HepG2 (cell line): ENCODE measurements at regions not wholly inside any gene's neighbourhood (a gene's known extent, or its start where the extent isn't known, plus 50 kb on each side); places are given as distances from the start of the nearest gene placed in this dataset.

ENCODE experiments used
- ATAC-seq: fragments of 200-7000 bp; cut with Tn5 transposase; 3 replicates; pipeline ENCODE4 v1.9.1; 2020; ENCODE audit warnings: mild to moderate bottlenecking, moderate library complexity
- BruUV-seq: library from RNA; stranded (reverse); fragments of 400-500 nt; replicated peaks from 2 replicates; lab custom pipeline; 2021; lab: Mats Ljungman, UMichigan
- CTCF ChIA-PET: fragments of 300-600 bp; formaldehyde crosslinking; extraction: SDS; loops from one replicate; lab custom pipeline; 2021; ENCODE audit warnings: low total read pairs, inconsistent platforms, low intra/inter-chr PET ratio; lab: Yijun Ruan, JAX
- POLR2A ChIA-PET: fragments of 350-600 bp; sonication (Branson Sonifier 250); formaldehyde crosslinking; loops from one replicate; lab custom pipeline; 2020; ENCODE audit warnings: antibody characterized with exemption, inconsistent platforms; lab: Yijun Ruan, JAX
- DNase-seq: peaks from one replicate; pipeline ENCODE4 v3.0.0-alpha.2; 2015; ENCODE audit warnings: low spot score
- FAIRE-seq: peaks from 3 replicates; lab custom pipeline; 2011; peaks lifted over from hg19 to GRCh38; lab: Jason Lieb, UNC
- H2AFZ ChIP-seq: one replicate; pipeline ENCODE4 v1.6.1; 2011; ENCODE audit warnings: low read length, inconsistent platforms
- H3K27ac ChIP-seq: fragments of 300-600 bp; 3 replicates; pipeline ENCODE4 v1.8.0; 2011; ENCODE audit warnings: mixed run types, mild to moderate bottlenecking, mixed read lengths, low read length, inconsistent platforms; ENCODE audit not compliant: insufficient read depth; ENCODE audit errors: extremely low read length
- H3K27me3 ChIP-seq, 2 experiments: fragments of 200-600 bp in 1 of 2; 2 replicates in 1 of 2; 3 replicates in 1 of 2; pipeline versions ENCODE4 v1.6.0 to v1.8.0; 2011; ENCODE audit warnings: low read length in 2 of 2, mild to moderate bottlenecking in 2 of 2, moderate library complexity in 2 of 2, inconsistent platforms in 1 of 2; ENCODE audit not compliant: insufficient read depth in 2 of 2, control insufficient read depth in 1 of 2
- H3K36me3 ChIP-seq, 2 experiments: fragments of 200-600 bp in 1 of 2; replicated peaks in 1 of 2; 2 replicates in 1 of 2; 3 replicates in 1 of 2; pipeline versions ENCODE4 v1.5.1 to v1.8.0; 2011; ENCODE audit warnings: low read length in 2 of 2, inconsistent platforms in 1 of 2; ENCODE audit not compliant: insufficient read depth in 2 of 2, control insufficient read depth in 1 of 2
- H3K4me1 ChIP-seq: 2 replicates; pipeline ENCODE4 v1.5.1; 2012; ENCODE audit warnings: low read length, inconsistent platforms; ENCODE audit not compliant: insufficient read depth
- H3K4me2 ChIP-seq: 2 replicates; pipeline ENCODE4 v1.6.0; 2011; ENCODE audit warnings: low read depth, low read length, inconsistent platforms
- H3K4me3 ChIP-seq, 3 experiments: fragments of 200-600 bp in 1 of 3; sonication (generic), shearing (Covaris generic) in 1 of 3; replicated peaks in 1 of 3; 2 replicates each; pipeline ENCODE4 v1.5.1; 2011 to 2016; ENCODE audit warnings: low read length in 3 of 3, inconsistent platforms in 2 of 3, low read depth in 2 of 3, mild to moderate bottlenecking in 2 of 3, control low read depth in 1 of 3, mixed read lengths in 1 of 3; ENCODE audit not compliant: insufficient read depth in 1 of 3
- H3K79me2 ChIP-seq: one replicate; pipeline ENCODE4 v1.6.1; 2011; ENCODE audit warnings: low read length, inconsistent platforms; ENCODE audit not compliant: insufficient read depth
- H3K9ac ChIP-seq: 2 replicates; pipeline ENCODE4 v1.6.0; 2011; ENCODE audit warnings: mild to moderate bottlenecking, low read depth, low read length, inconsistent platforms; ENCODE audit not compliant: insufficient read depth
- H3K9me3 ChIP-seq: 2 replicates; pipeline ENCODE4 v1.5.1; 2012; ENCODE audit warnings: mild to moderate bottlenecking, low read length
- H4K20me1 ChIP-seq: 2 replicates; pipeline ENCODE4 v1.6.0; 2011; ENCODE audit warnings: inconsistent platforms, mild to moderate bottlenecking, low read length, moderate library complexity; ENCODE audit not compliant: insufficient read depth
- CC2D1A ChIP-seq: sonication (generic); formaldehyde crosslinking; IDR thresholded peaks from 2 replicates; pipeline ENCODE4 v1.8.1; 2023; ENCODE audit warnings: mild to moderate bottlenecking, missing genetic modification reagents
- ELF4 ChIP-seq: sonication (generic); formaldehyde crosslinking; IDR thresholded peaks from 2 replicates; pipeline ENCODE4 v1.5.0; 2020; ENCODE audit warnings: missing genetic modification reagents, mild to moderate bottlenecking, moderate library complexity, borderline replicate concordance
- JUN ChIP-seq: sonication (generic); formaldehyde crosslinking; IDR thresholded peaks from 2 replicates; pipeline ENCODE4 v1.4.0; 2020; ENCODE audit warnings: mild to moderate bottlenecking, missing genetic modification reagents
- KLF12 ChIP-seq: sonication (generic); formaldehyde crosslinking; IDR thresholded peaks from 2 replicates; pipeline ENCODE4 v1.4.0; 2020; ENCODE audit warnings: missing genetic modification reagents, borderline replicate concordance
- MAF1 ChIP-seq: sonication (generic); formaldehyde crosslinking; IDR thresholded peaks from 2 replicates; pipeline ENCODE4 v1.5.0; 2020; ENCODE audit warnings: missing genetic modification reagents, borderline replicate concordance
- PHF20 ChIP-seq: sonication (generic); formaldehyde crosslinking; IDR thresholded peaks from 2 replicates; pipeline ENCODE4 v1.5.0; 2020; ENCODE audit warnings: mild to moderate bottlenecking, missing genetic modification reagents
- REPIN1 ChIP-seq: sonication (generic); formaldehyde crosslinking; IDR thresholded peaks from 2 replicates; pipeline ENCODE4 v1.8.0; 2022; ENCODE audit warnings: missing genetic modification reagents, low read depth, mild to moderate bottlenecking, borderline replicate concordance
- ZNF205 ChIP-seq: IDR thresholded peaks from 2 replicates; pipeline ENCODE4 v1.6.1; 2018; ENCODE audit warnings: missing biosample characterization, missing genetic modification reagents
- WGBS: methylation state at CpG from one replicate; pipeline ENCODE4 v1.1.6; 2017; ENCODE audit warnings: low lambda C conversion rate; 5-methylcytosine and 5-hydroxymethylcytosine counted together
- in situ Hi-C: cut with HindIII; loops from 2 replicates; pipeline ENCODE4 v1.10.0; 2017; ENCODE audit warnings: low pct_unique_long_range_greater_than_20kb; ENCODE audit not compliant: extremely low pct_ligation_motif_present
- intact Hi-C: fragments of 100-400 bp; cut with micrococcal nuclease; formaldehyde crosslinking; loops from one replicate; pipeline ENCODE4 v1.10.0; 2022; ENCODE audit not compliant: unreplicated experiment
- TF ChIP-seq, protein P1 (sequence below): sonication (generic); formaldehyde crosslinking; conservative IDR thresholded peaks from 2 replicates; pipeline ENCODE4 v1.5.0; 2020; ENCODE audit warnings: missing genetic modification reagents
- TF ChIP-seq, protein P2 (sequence below): sonication (generic); formaldehyde crosslinking; IDR thresholded peaks from 2 replicates; pipeline ENCODE4 v1.5.0; 2020; ENCODE audit warnings: missing genetic modification reagents
- TF ChIP-seq, protein P3 (sequence below): sonication (generic); formaldehyde crosslinking; IDR thresholded peaks from 2 replicates; pipeline ENCODE4 v1.9.0; 2022; ENCODE audit warnings: missing genetic modification reagents, mild to moderate bottlenecking, borderline replicate concordance
- TF ChIP-seq, protein P4 (sequence below): sonication (generic); formaldehyde crosslinking; IDR thresholded peaks from 2 replicates; pipeline ENCODE4 v1.4.0; 2020; ENCODE audit warnings: missing genetic modification reagents

DNA sequence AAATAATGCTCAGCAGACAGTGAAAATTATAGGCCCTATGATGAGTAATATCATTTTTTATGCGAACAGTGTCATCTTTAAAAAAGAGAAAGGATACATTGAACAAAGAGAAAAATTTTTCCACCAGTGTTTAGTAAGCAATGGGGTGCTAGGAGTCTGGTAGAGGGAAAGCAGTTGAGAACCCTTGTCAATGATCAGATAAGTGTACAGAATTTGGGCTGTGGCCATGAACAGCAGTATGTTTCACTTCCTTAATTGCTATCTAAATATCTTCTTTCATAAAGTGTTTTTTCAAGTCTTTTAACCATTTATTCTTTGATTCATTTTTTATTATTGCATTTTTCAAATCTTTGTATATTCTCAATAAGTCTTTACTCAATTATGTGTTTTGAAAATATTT is 750.7 kb upstream of the KCND2 start:
- no peak for ATAC-seq
- Histone ChIP-seq H3K27me3 (no peaks in the 10 kb centered on the region), H3K9me3 (peaks cover 31% of the 10 kb centered on the region), H3K9ac (no peak overlapping the region), H3K4me2 (no peak overlapping the region), H3K79me2 (no peaks in the 10 kb centered on the region), H3K4me1 (no peaks in the 10 kb centered on the region), H4K20me1 (no peaks in the 10 kb centered on the region), H3K4me3 (no peak overlapping the region), H3K27ac (no peak overlapping the region), H3K36me3 (no peaks in the 10 kb centered on the region), H2AFZ (no peak overlapping the region)
- no peak for DNase-seq
- FAIRE-seq = no peak
- POLR2A ChIA-PET = no interaction called here
- WGBS = 0% methylated on average over 1 of the region's 1 CpG
- intact Hi-C loops = no loop called here
- CTCF ChIA-PET = no interaction called here
- BruUV-seq = no TSS peak
- in situ Hi-C loops = no loop called here
- no peak for TF ChIP-seq KLF12
- TF ChIP-seq ZNF205 (CRISPR knock-in tag) = no peak
- TF ChIP-seq REPIN1 (CRISPR knock-in tag) = no peak
- TF ChIP-seq, protein P1, sequence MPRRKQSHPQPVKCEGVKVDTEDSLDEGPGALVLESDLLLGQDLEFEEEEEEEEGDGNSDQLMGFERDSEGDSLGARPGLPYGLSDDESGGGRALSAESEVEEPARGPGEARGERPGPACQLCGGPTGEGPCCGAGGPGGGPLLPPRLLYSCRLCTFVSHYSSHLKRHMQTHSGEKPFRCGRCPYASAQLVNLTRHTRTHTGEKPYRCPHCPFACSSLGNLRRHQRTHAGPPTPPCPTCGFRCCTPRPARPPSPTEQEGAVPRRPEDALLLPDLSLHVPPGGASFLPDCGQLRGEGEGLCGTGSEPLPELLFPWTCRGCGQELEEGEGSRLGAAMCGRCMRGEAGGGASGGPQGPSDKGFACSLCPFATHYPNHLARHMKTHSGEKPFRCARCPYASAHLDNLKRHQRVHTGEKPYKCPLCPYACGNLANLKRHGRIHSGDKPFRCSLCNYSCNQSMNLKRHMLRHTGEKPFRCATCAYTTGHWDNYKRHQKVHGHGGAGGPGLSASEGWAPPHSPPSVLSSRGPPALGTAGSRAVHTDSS = no peak
- no peak for TF ChIP-seq CC2D1A (CRISPR knock-in tag)
- TF ChIP-seq ELF4 (CRISPR knock-in tag) = no peak
- no peak for TF ChIP-seq MAF1
- TF ChIP-seq, protein P2, sequence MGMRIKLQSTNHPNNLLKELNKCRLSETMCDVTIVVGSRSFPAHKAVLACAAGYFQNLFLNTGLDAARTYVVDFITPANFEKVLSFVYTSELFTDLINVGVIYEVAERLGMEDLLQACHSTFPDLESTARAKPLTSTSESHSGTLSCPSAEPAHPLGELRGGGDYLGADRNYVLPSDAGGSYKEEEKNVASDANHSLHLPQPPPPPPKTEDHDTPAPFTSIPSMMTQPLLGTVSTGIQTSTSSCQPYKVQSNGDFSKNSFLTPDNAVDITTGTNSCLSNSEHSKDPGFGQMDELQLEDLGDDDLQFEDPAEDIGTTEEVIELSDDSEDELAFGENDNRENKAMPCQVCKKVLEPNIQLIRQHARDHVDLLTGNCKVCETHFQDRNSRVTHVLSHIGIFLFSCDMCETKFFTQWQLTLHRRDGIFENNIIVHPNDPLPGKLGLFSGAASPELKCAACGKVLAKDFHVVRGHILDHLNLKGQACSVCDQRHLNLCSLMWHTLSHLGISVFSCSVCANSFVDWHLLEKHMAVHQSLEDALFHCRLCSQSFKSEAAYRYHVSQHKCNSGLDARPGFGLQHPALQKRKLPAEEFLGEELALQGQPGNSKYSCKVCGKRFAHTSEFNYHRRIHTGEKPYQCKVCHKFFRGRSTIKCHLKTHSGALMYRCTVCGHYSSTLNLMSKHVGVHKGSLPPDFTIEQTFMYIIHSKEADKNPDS = no peak
- no peak for TF ChIP-seq JUN (CRISPR knock-in tag)
- TF ChIP-seq, protein P3, sequence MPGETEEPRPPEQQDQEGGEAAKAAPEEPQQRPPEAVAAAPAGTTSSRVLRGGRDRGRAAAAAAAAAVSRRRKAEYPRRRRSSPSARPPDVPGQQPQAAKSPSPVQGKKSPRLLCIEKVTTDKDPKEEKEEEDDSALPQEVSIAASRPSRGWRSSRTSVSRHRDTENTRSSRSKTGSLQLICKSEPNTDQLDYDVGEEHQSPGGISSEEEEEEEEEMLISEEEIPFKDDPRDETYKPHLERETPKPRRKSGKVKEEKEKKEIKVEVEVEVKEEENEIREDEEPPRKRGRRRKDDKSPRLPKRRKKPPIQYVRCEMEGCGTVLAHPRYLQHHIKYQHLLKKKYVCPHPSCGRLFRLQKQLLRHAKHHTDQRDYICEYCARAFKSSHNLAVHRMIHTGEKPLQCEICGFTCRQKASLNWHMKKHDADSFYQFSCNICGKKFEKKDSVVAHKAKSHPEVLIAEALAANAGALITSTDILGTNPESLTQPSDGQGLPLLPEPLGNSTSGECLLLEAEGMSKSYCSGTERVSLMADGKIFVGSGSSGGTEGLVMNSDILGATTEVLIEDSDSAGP = no peak
- TF ChIP-seq, protein P4, sequence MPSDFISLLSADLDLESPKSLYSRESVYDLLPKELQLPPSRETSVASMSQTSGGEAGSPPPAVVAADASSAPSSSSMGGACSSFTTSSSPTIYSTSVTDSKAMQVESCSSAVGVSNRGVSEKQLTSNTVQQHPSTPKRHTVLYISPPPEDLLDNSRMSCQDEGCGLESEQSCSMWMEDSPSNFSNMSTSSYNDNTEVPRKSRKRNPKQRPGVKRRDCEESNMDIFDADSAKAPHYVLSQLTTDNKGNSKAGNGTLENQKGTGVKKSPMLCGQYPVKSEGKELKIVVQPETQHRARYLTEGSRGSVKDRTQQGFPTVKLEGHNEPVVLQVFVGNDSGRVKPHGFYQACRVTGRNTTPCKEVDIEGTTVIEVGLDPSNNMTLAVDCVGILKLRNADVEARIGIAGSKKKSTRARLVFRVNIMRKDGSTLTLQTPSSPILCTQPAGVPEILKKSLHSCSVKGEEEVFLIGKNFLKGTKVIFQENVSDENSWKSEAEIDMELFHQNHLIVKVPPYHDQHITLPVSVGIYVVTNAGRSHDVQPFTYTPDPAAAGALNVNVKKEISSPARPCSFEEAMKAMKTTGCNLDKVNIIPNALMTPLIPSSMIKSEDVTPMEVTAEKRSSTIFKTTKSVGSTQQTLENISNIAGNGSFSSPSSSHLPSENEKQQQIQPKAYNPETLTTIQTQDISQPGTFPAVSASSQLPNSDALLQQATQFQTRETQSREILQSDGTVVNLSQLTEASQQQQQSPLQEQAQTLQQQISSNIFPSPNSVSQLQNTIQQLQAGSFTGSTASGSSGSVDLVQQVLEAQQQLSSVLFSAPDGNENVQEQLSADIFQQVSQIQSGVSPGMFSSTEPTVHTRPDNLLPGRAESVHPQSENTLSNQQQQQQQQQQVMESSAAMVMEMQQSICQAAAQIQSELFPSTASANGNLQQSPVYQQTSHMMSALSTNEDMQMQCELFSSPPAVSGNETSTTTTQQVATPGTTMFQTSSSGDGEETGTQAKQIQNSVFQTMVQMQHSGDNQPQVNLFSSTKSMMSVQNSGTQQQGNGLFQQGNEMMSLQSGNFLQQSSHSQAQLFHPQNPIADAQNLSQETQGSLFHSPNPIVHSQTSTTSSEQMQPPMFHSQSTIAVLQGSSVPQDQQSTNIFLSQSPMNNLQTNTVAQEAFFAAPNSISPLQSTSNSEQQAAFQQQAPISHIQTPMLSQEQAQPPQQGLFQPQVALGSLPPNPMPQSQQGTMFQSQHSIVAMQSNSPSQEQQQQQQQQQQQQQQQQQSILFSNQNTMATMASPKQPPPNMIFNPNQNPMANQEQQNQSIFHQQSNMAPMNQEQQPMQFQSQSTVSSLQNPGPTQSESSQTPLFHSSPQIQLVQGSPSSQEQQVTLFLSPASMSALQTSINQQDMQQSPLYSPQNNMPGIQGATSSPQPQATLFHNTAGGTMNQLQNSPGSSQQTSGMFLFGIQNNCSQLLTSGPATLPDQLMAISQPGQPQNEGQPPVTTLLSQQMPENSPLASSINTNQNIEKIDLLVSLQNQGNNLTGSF = no peak
- no peak for TF ChIP-seq PHF20 (CRISPR knock-in tag)
